HTR-8/SVneo (cell line): ENCODE measurements at regions not wholly inside any gene's neighbourhood (a gene's known extent, or its start where the extent isn't known, plus 50 kb on each side); places are given as distances from the start of the nearest gene placed in this dataset.

Experiments
- DNase-seq: peaks from one replicate; pipeline ENCODE4 v3.0.0; 2011; ENCODE audit warnings: low spot score, mixed read lengths; ENCODE audit not compliant: insufficient read length
- FAIRE-seq: peaks from 2 replicates; lab custom pipeline; 2011; peaks lifted over from hg19 to GRCh38; lab: Jason Lieb, UNC

- no peak for DNase-seq
- FAIRE-seq, result no peak
Observed at GRCh38 chr6:766625-767024, 73.7 kb upstream of the EXOC2 start.

- no peak for DNase-seq
Observed at GRCh38 chr6:761997-762396, 69.1 kb upstream of the EXOC2 start.

GRCh38 chr6:760982-761955 lies 68.3 kb upstream of the EXOC2 start:
- DNase-seq (no peak), FAIRE-seq (no peak)

More at GRCh38 chr6:761997-762396, 69.1 kb upstream of the EXOC2 start:
- FAIRE-seq, result no peak

GRCh38 chr6:759729-760128 lies 66.8 kb upstream of the EXOC2 start:
- FAIRE-seq, result no peak
- no peak for DNase-seq

GRCh38 chr6:756224-756623 lies 63.3 kb upstream of the EXOC2 start:
- FAIRE-seq (no peak), DNase-seq (no peak)

GRCh38 chr6:754202-754601 lies 61.3 kb upstream of the EXOC2 start:
- FAIRE-seq (no peak), DNase-seq (no peak)

- DNase-seq, result no peak
- FAIRE-seq, result no peak
Observed at GRCh38 chr6:753486-753885, 60.5 kb upstream of the EXOC2 start.

- no peak for FAIRE-seq
Observed at GRCh38 chr6:752438-752837, 59.5 kb upstream of the EXOC2 start.

GRCh38 chr6:751765-752164 lies 58.8 kb upstream of the EXOC2 start:
- FAIRE-seq (no peak), DNase-seq (no peak)

More at GRCh38 chr6:752438-752837, 59.5 kb upstream of the EXOC2 start:
- no peak for DNase-seq

GRCh38 chr6:747921-748320 lies 55.0 kb upstream of the EXOC2 start:
- DNase-seq, result no peak
- no peak for FAIRE-seq

GRCh38 chr6:747028-747427 lies 54.1 kb upstream of the EXOC2 start:
- FAIRE-seq (no peak), DNase-seq (no peak)

- no peak for FAIRE-seq
Observed at GRCh38 chr6:744666-745353, 51.9 kb upstream of the EXOC2 start.

GRCh38 chr6:743320-744096 lies 50.6 kb upstream of the EXOC2 start:
- no peak for FAIRE-seq
- no peak for DNase-seq

More at GRCh38 chr6:744666-745353, 51.9 kb upstream of the EXOC2 start:
- no peak for DNase-seq
